ENCODE measurements at regions not wholly inside any gene's neighbourhood (a gene's known extent, or its start where the extent isn't known, plus 50 kb on each side); places are given as distances from the start of the nearest gene placed in this dataset.

GRCh38 chr15:96657096-96657495, 326.6 kb downstream of the NR2F2 start:
- TF ChIP-seq POLR2A (IDR thresholded peaks at IDR 0.05) (no peak), EP300 (IDR thresholded peaks at IDR 0.05) (no peak)

All from tibial nerve (tissue), 3 donors.